PC-9 (cell line): ENCODE measurements at regions not wholly inside any gene's neighbourhood (a gene's known extent, or its start where the extent isn't known, plus 50 kb on each side); places are given as distances from the start of the nearest gene placed in this dataset.

Source experiments
- CTCF ChIP-seq: fragments of 200-600 bp; sonication (generic); conservative IDR thresholded peaks from 2 replicates; pipeline ENCODE4 v1.6.1; 2017; ENCODE audit warnings: mixed run types, antibody characterized with exemption, mild to moderate bottlenecking, moderate library complexity
- EZH2 ChIP-seq: fragments of 200-600 bp; sonication (generic); IDR thresholded peaks from 2 replicates; pipeline ENCODE4 v1.8.0; 2017; ENCODE audit warnings: antibody characterized with exemption, low read depth

- TF ChIP-seq CTCF = no peak
- TF ChIP-seq EZH2 = no peak
Measured at GRCh38 chr1:30476476-30476875, 246.9 kb downstream of the MATN1 start.
